ENCODE measurements at regions not wholly inside any gene's neighbourhood (a gene's known extent, or its start where the extent isn't known, plus 50 kb on each side); places are given as distances from the start of the nearest gene placed in this dataset.

DNA sequence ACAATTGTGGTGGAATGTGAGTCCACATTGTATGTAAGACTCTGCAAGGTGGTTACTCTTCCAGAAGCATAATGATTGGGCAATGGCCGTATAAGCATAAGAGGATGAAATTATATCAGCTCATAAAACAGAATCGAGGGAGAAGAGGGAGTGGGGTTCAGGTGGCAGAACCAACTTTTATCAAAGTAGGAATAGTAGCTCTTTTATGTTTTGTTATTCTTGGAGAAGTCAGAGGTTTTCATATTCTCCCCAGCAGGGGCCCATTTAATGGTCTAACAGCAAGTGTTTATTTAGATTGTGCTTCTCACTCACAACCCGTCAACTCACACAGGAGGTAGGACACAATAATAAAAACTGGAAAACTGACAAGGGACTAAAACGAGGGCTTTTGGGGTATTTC, 291.3 kb upstream of the CD180 start:
- POLR2A ChIA-PET = no interaction called here
- DNase-seq = no peak
- CTCF ChIA-PET = no interaction called here

DNA sequence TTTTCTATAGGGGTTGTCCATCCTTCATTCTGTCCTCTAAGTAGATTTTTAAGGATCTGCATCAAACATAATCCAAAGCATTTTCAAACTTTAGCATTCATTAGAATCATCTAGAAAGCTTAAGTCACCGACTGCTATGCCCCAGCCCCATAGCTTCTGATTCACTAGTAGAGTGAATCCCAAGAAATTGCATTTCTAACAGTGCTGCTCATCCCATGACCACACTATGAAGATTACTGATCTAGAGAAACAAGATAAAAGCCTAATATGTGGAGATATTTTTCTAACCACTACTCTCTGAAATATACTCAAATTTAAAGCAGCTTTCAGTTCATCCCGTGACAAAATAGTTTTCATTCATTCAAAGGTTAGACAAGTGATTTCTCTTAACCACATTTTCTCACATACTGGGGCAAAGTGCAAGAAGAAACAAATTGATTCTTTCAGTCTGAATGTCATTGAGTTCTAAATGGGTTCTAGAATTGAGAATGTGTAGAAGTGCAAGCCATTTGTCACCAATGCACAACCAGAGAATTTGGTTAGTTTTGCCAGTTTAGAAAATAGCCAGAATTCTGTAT, 286.9 kb upstream of the CD180 start:
- Mint-ChIP-seq H3K36me3 (peaks cover 0 to 6% (median 0%) of the 10 kb centered on the region in 5 donors), H3K9me3 (peaks cover 0 to 2% (median 0%) of the 10 kb centered on the region in 11 donors), H3K27me3 (peaks cover 3 to 7% (median 4%) of the 10 kb centered on the region in 5 donors), H3K4me3 (no peak overlapping the region), H3K4me1 (peaks cover 0 to 2% (median 0%) of the 10 kb centered on the region in 7 donors), H3K27ac (no peak overlapping the region)
- ChIA-PET POLR2A (no interaction called here), CTCF (no interaction called here)
- Histone ChIP-seq H3K27ac (ENCODE audit: low read depth, low read length) (no peak overlapping the region), H3K9me3 (ENCODE audit: control insufficient read depth in 2 of 3, low read length in 3 of 3) (no peaks in the 10 kb centered on the region), H3K27me3 (ENCODE audit: control insufficient read depth in 2 of 2, insufficient read depth in 2 of 2, low read length in 2 of 2) (no peaks in the 10 kb centered on the region), H3K4me1 (ENCODE audit: control insufficient read depth in 2 of 2, insufficient read depth in 2 of 2, low read length in 2 of 2) (no peaks in the 10 kb centered on the region), H3K4me3 (ENCODE audit: low read length) (no peak overlapping the region), H3K36me3 (ENCODE audit: control insufficient read depth in 2 of 3, insufficient read depth in 3 of 3, low read length in 3 of 3) (no peaks in the 10 kb centered on the region)
- intact Hi-C loops (cut with micrococcal nuclease) = no loop called here
- DNase-seq (no peak), ATAC-seq (no peak)

More for the DNA sequence above, 291.3 kb upstream of the CD180 start:
- Mint-ChIP-seq H3K4me1 (peaks cover 0 to 5% (median 0%) of the 10 kb centered on the region in 7 donors), H3K27ac (no peak overlapping the region), H3K9me3 (peaks cover 0 to 7% (median 0%) of the 10 kb centered on the region in 11 donors), H3K36me3 (peaks cover 0 to 6% (median 0%) of the 10 kb centered on the region in 5 donors), H3K27me3 (peaks cover 0 to 6% (median 0%) of the 10 kb centered on the region in 5 donors), H3K4me3 (no peak overlapping the region)
- intact Hi-C loops (cut with micrococcal nuclease) = no loop called here
- no peak overlapping the region for H3K4me3 ChIP-seq (ENCODE audit: low read length)
- H3K27me3 ChIP-seq (ENCODE audit: control insufficient read depth in 2 of 2, insufficient read depth in 2 of 2, low read length in 2 of 2) = no peaks in the 10 kb centered on the region
- no peaks in the 10 kb centered on the region for H3K4me1 ChIP-seq (ENCODE audit: control insufficient read depth in 2 of 2, insufficient read depth in 2 of 2, low read length in 2 of 2)
- no peak for ATAC-seq
- no peaks in the 10 kb centered on the region for H3K36me3 ChIP-seq (ENCODE audit: control insufficient read depth in 2 of 3, insufficient read depth in 3 of 3, low read length in 3 of 3)
- H3K9me3 ChIP-seq (ENCODE audit: control insufficient read depth in 2 of 3, low read length in 3 of 3) = no peaks in the 10 kb centered on the region
- H3K27ac ChIP-seq (ENCODE audit: low read depth, low read length) = no peak overlapping the region

DNA sequence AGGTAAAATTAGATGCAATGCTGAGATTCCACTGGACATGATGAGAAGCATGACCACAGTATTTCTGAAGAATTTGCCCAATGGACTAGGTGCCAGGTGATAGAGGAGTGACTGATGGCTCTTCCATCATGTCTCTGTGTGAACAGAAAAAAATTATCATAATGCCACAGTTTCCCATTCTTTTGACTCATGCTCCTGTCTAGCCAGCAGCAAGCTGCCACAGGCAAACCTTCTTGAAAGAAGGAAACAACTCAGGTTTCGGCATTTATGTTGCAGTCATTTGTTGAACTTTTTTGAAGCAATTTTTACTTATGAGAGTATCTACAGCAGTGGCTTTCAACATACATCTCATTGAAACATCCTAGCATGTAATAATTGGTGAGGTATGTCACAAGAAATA, 284.8 kb upstream of the CD180 start:
- CTCF ChIA-PET = no interaction called here
- POLR2A ChIA-PET = no interaction called here
- Mint-ChIP-seq H3K4me1 (peaks cover 0 to 9% (median 8%) of the 10 kb centered on the region in 7 donors), H3K36me3 (peaks cover 0 to 6% (median 2%) of the 10 kb centered on the region in 5 donors), H3K27me3 (peaks cover 3 to 12% (median 3%) of the 10 kb centered on the region in 5 donors), H3K27ac (no peak overlapping the region), H3K4me3 (no peak overlapping the region), H3K9me3 (peaks cover 0 to 6% (median 0%) of the 10 kb centered on the region in 11 donors)
- H3K27me3 ChIP-seq (ENCODE audit: control insufficient read depth in 2 of 2, insufficient read depth in 2 of 2, low read length in 2 of 2) = no peaks in the 10 kb centered on the region
- ATAC-seq (no peak), DNase-seq (no peak)
- no peaks in the 10 kb centered on the region for H3K4me1 ChIP-seq (ENCODE audit: control insufficient read depth in 2 of 2, insufficient read depth in 2 of 2, low read length in 2 of 2)
- H3K4me3 ChIP-seq (ENCODE audit: low read length) = no peak overlapping the region
- no peaks in the 10 kb centered on the region for H3K36me3 ChIP-seq (ENCODE audit: control insufficient read depth in 2 of 3, insufficient read depth in 3 of 3, low read length in 3 of 3)
- intact Hi-C loops (cut with micrococcal nuclease) = no loop called here
- H3K27ac ChIP-seq (ENCODE audit: low read depth, low read length) = no peak overlapping the region
- no peaks in the 10 kb centered on the region for H3K9me3 ChIP-seq (ENCODE audit: control insufficient read depth in 2 of 3, low read length in 3 of 3)

DNA sequence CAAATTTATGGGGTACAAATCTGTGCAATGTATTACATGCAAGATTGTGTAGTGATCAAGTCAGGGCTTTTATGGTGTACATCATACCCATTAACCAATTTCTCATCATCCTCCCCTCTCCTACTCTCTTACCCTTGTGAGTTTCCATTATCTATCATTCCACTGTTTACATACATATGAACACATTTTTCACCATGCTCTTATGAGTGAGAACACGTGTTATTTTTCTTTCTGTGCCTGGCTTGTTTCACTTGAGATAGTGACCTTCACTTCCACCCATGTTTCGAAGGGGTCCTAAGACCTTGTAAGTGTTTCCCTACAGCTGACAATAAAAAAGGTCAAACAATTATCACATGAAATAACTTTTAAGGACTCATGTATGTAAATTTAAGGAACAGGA, 281.7 kb upstream of the CD180 start:
- Histone ChIP-seq H3K4me3 (ENCODE audit: low read length) (no peak overlapping the region), H3K27ac (ENCODE audit: low read depth, low read length) (no peak overlapping the region), H3K27me3 (ENCODE audit: control insufficient read depth in 2 of 2, insufficient read depth in 2 of 2, low read length in 2 of 2) (no peaks in the 10 kb centered on the region), H3K4me1 (ENCODE audit: control insufficient read depth in 2 of 2, insufficient read depth in 2 of 2, low read length in 2 of 2) (no peaks in the 10 kb centered on the region), H3K9me3 (ENCODE audit: control insufficient read depth in 2 of 3, low read length in 3 of 3) (no peaks in the 10 kb centered on the region), H3K36me3 (ENCODE audit: control insufficient read depth in 2 of 3, insufficient read depth in 3 of 3, low read length in 3 of 3) (no peaks in the 10 kb centered on the region)
- peaks cover 0 to 6% (median 3%) of the 10 kb centered on the region in 5 donors for H3K27me3 Mint-ChIP-seq
- CTCF ChIA-PET = interaction anchor here (1.2 kb wide), 1 partner anchor 232 kb away, joined by 3 read pairs; no protein-coding TSS in a partner anchor
- no peak for ATAC-seq
- peaks cover 0 to 13% (median 8%) of the 10 kb centered on the region in 7 donors for H3K4me1 Mint-ChIP-seq
- peaks cover 0 to 6% (median 0%) of the 10 kb centered on the region in 11 donors for H3K9me3 Mint-ChIP-seq
- intact Hi-C loops (cut with micrococcal nuclease) = no loop called here
- no peak overlapping the region for H3K4me3 Mint-ChIP-seq
- no peak overlapping the region for H3K27ac Mint-ChIP-seq
- no peak for DNase-seq
- POLR2A ChIA-PET = no interaction called here
- peaks cover 0 to 2% (median 0%) of the 10 kb centered on the region in 5 donors for H3K36me3 Mint-ChIP-seq

DNA sequence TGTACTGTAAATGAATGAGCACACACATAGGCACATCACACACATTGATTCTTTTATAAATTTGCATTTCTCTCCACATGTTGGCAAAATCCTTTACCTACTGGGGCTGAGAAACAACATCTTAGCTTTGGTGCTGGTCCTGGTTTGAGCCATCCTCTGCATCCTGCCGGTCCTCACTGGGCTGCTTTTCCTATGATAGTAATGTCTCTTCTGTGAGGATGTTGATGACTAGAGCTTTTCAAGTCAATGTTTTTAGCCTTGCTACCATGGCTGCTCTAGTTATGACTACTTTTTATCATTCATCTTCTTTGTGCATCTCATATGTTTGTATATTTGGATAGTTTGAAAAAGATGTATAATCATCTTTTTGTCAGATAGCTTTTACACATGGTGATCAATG, 280.4 kb upstream of the CD180 start:
- Mint-ChIP-seq H3K36me3 (peaks cover 0 to 2% (median 0%) of the 10 kb centered on the region in 5 donors), H3K27me3 (peaks cover 0 to 6% (median 3%) of the 10 kb centered on the region in 5 donors), H3K9me3 (peaks cover 0 to 6% (median 0%) of the 10 kb centered on the region in 11 donors), H3K4me3 (no peak overlapping the region), H3K27ac (peak overlapping the region in 1 of 9 donors; percentile 46), H3K4me1 (peaks cover 0 to 13% (median 8%) of the 10 kb centered on the region in 7 donors)
- Histone ChIP-seq H3K27me3 (ENCODE audit: control insufficient read depth in 2 of 2, insufficient read depth in 2 of 2, low read length in 2 of 2) (no peaks in the 10 kb centered on the region), H3K9me3 (ENCODE audit: control insufficient read depth in 2 of 3, low read length in 3 of 3) (no peaks in the 10 kb centered on the region), H3K4me1 (ENCODE audit: control insufficient read depth in 2 of 2, insufficient read depth in 2 of 2, low read length in 2 of 2) (no peaks in the 10 kb centered on the region), H3K4me3 (ENCODE audit: low read length) (no peak overlapping the region), H3K27ac (ENCODE audit: low read depth, low read length) (no peak overlapping the region), H3K36me3 (ENCODE audit: control insufficient read depth in 2 of 3, insufficient read depth in 3 of 3, low read length in 3 of 3) (no peaks in the 10 kb centered on the region)
- no peak for DNase-seq
- CTCF ChIA-PET = no interaction called here
- POLR2A ChIA-PET = no interaction called here
- intact Hi-C loops (cut with micrococcal nuclease) = no loop called here
- ATAC-seq = no peak

DNA sequence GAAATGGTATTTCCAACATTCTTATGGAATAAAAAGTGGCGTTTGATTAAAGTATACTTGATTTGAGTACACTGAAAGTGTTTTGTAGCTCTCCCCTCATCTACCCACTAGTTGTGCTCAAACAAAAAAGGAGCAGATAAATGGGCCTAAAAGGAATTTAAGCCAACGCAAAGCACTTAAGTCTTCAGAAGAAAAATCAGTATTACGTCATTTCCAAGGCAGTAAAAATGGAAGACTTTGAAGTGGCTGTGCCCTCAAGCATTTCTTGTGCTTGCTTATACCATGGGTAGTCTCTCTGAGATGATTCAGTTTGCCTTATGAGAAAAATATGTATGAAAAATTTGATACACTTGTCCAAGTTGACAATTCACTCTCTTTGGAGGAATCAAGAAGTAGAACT, 279.9 kb upstream of the CD180 start:
- Histone ChIP-seq H3K27ac (ENCODE audit: low read depth, low read length) (no peak overlapping the region), H3K36me3 (ENCODE audit: control insufficient read depth in 2 of 3, insufficient read depth in 3 of 3, low read length in 3 of 3) (no peaks in the 10 kb centered on the region), H3K9me3 (ENCODE audit: control insufficient read depth in 2 of 3, low read length in 3 of 3) (no peaks in the 10 kb centered on the region), H3K4me3 (ENCODE audit: low read length) (no peak overlapping the region), H3K27me3 (ENCODE audit: control insufficient read depth in 2 of 2, insufficient read depth in 2 of 2, low read length in 2 of 2) (no peaks in the 10 kb centered on the region), H3K4me1 (ENCODE audit: control insufficient read depth in 2 of 2, insufficient read depth in 2 of 2, low read length in 2 of 2) (no peaks in the 10 kb centered on the region)
- POLR2A ChIA-PET = no interaction called here
- CTCF ChIA-PET = no interaction called here
- Mint-ChIP-seq H3K27me3 (peaks cover 0 to 6% (median 3%) of the 10 kb centered on the region in 5 donors), H3K4me1 (peaks cover 0 to 13% (median 8%) of the 10 kb centered on the region in 7 donors), H3K36me3 (peaks cover 0 to 2% (median 0%) of the 10 kb centered on the region in 5 donors), H3K9me3 (peaks cover 0 to 6% (median 0%) of the 10 kb centered on the region in 11 donors), H3K4me3 (peak overlapping the region in 1 of 10 donors; percentile 25), H3K27ac (peak overlapping the region in 1 of 9 donors; percentile 46)
- ATAC-seq (no peak), DNase-seq (peak in 3 of 9 donors; percentile 27 to 31 (median 30))
- intact Hi-C loops (cut with micrococcal nuclease) = no loop called here

DNA sequence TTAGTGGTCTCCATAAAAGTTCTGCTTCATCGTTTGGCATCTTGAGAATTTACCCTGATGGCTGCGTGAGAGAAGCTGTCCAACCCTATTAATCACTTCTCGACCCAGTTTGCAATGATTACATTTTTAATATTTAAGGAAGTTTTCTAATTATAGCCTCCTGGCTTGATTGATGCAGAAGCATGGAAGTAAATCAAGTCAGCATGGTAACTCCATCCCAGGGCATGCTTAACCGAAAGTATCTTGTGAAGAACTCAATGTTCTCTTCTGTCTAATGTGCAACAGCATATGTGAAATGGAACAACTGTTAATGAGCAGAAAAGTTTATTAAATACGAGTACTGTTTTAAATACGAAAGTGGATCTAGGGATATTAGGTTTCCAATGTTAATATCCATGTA, 278.9 kb upstream of the CD180 start:
- CTCF ChIA-PET = no interaction called here
- Mint-ChIP-seq H3K9me3 (peaks cover 0 to 6% (median 0%) of the 10 kb centered on the region in 11 donors), H3K27ac (no peak overlapping the region), H3K4me1 (peaks cover 0 to 13% (median 8%) of the 10 kb centered on the region in 7 donors), H3K36me3 (peaks cover 0 to 2% (median 0%) of the 10 kb centered on the region in 5 donors), H3K4me3 (no peak overlapping the region), H3K27me3 (peaks cover 0 to 6% (median 3%) of the 10 kb centered on the region in 5 donors)
- POLR2A ChIA-PET = no interaction called here
- no peaks in the 10 kb centered on the region for H3K27me3 ChIP-seq (ENCODE audit: control insufficient read depth in 2 of 2, insufficient read depth in 2 of 2, low read length in 2 of 2)
- H3K27ac ChIP-seq (ENCODE audit: low read depth, low read length) = no peak overlapping the region
- no peaks in the 10 kb centered on the region for H3K36me3 ChIP-seq (ENCODE audit: control insufficient read depth in 2 of 3, insufficient read depth in 3 of 3, low read length in 3 of 3)
- no peak overlapping the region for H3K4me3 ChIP-seq (ENCODE audit: low read length)
- H3K9me3 ChIP-seq (ENCODE audit: control insufficient read depth in 2 of 3, low read length in 3 of 3) = no peaks in the 10 kb centered on the region
- no peak for ATAC-seq
- intact Hi-C loops (cut with micrococcal nuclease) = no loop called here
- H3K4me1 ChIP-seq (ENCODE audit: control insufficient read depth in 2 of 2, insufficient read depth in 2 of 2, low read length in 2 of 2) = no peaks in the 10 kb centered on the region
- DNase-seq = no peak
